ENCODE measurements at regions not wholly inside any gene's neighbourhood (a gene's known extent, or its start where the extent isn't known, plus 50 kb on each side); places are given as distances from the start of the nearest gene placed in this dataset.

- no peak for TF ChIP-seq CTCF (IDR thresholded peaks at IDR 0.05; ENCODE audit: low read depth, low read length)
These were observed 942.9 kb upstream of the PCDH20 start for GRCh38 chr13:62358646-62358932.

GRCh38 chr13:62357887-62358645 is 942.4 kb upstream of the PCDH20 start:
- Histone ChIP-seq H3K4me1 (ENCODE audit: low read depth) (no peaks in the 10 kb centered on the region), H3K9me3 (ENCODE audit: low read depth) (no peaks in the 10 kb centered on the region), H3K27me3 (no peaks in the 10 kb centered on the region), H3K36me3 (no peaks in the 10 kb centered on the region), H3K27ac (no peak overlapping the region), H3K4me3 (no peak overlapping the region)
- peak; percentile 56 to 78 for DNase-seq (ENCODE audit: low read depth in 1 of 2, low spot score in 1 of 2)
- peak; percentile 45 for TF ChIP-seq CTCF (IDR thresholded peaks at IDR 0.05; ENCODE audit: low read depth, low read length)

More at GRCh38 chr13:62358646-62358932, 942.9 kb upstream of the PCDH20 start:
- Histone ChIP-seq H3K4me1 (ENCODE audit: low read depth) (no peaks in the 10 kb centered on the region), H3K27me3 (no peaks in the 10 kb centered on the region), H3K27ac (no peak overlapping the region), H3K9me3 (ENCODE audit: low read depth) (no peaks in the 10 kb centered on the region), H3K36me3 (no peaks in the 10 kb centered on the region), H3K4me3 (no peak overlapping the region)
- no peak for DNase-seq (ENCODE audit: low read depth in 1 of 2, low spot score in 1 of 2)

GRCh38 chr13:62356977-62357376 is 941.3 kb upstream of the PCDH20 start:
- no peak for DNase-seq (ENCODE audit: low read depth in 1 of 2, low spot score in 1 of 2)
- Histone ChIP-seq H3K4me1 (ENCODE audit: low read depth) (no peaks in the 10 kb centered on the region), H3K27ac (no peak overlapping the region), H3K4me3 (no peak overlapping the region), H3K9me3 (ENCODE audit: low read depth) (no peaks in the 10 kb centered on the region), H3K36me3 (no peaks in the 10 kb centered on the region), H3K27me3 (no peaks in the 10 kb centered on the region)
- no peak for TF ChIP-seq CTCF (IDR thresholded peaks at IDR 0.05; ENCODE audit: low read depth, low read length)

GRCh38 chr13:62337109-62337880 is 921.6 kb upstream of the PCDH20 start:
- no peaks in the 10 kb centered on the region for H3K4me1 ChIP-seq (ENCODE audit: low read depth)
- H3K4me3 ChIP-seq: no peak overlapping the region
- H3K9me3 ChIP-seq (ENCODE audit: low read depth): no peaks in the 10 kb centered on the region
- no peak for TF ChIP-seq CTCF (IDR thresholded peaks at IDR 0.05; ENCODE audit: low read depth, low read length)
- DNase-seq (ENCODE audit: low read depth in 1 of 2, low spot score in 1 of 2): no peak
- no peaks in the 10 kb centered on the region for H3K27me3 ChIP-seq
- H3K36me3 ChIP-seq: no peaks in the 10 kb centered on the region
- H3K27ac ChIP-seq: no peak overlapping the region

GRCh38 chr13:62336507-62336906 is 920.9 kb upstream of the PCDH20 start:
- Histone ChIP-seq H3K27ac (no peak overlapping the region), H3K4me1 (ENCODE audit: low read depth) (no peaks in the 10 kb centered on the region), H3K27me3 (no peaks in the 10 kb centered on the region), H3K36me3 (no peaks in the 10 kb centered on the region), H3K9me3 (ENCODE audit: low read depth) (no peaks in the 10 kb centered on the region), H3K4me3 (no peak overlapping the region)
- TF ChIP-seq CTCF (IDR thresholded peaks at IDR 0.05; ENCODE audit: low read depth, low read length): no peak
- no peak for DNase-seq (ENCODE audit: low read depth in 1 of 2, low spot score in 1 of 2)
